HepG2 (cell line): ENCODE measurements at regions not wholly inside any gene's neighbourhood (a gene's known extent, or its start where the extent isn't known, plus 50 kb on each side); places are given as distances from the start of the nearest gene placed in this dataset.
"Not testable (repeated sequence)": the region's sequence is repeated elsewhere in the genome, so short reads cannot be mapped to it uniquely, and the experiment has no call there.

ENCODE experiments used
- ADNP ChIP-seq: sonication (generic); formaldehyde crosslinking; IDR thresholded peaks from 2 replicates; pipeline ENCODE4 v1.4.0; 2020; ENCODE audit warnings: missing genetic modification reagents
- CTCF ChIP-seq: sonication (generic); formaldehyde crosslinking; IDR thresholded peaks from 2 replicates; pipeline ENCODE4 v1.5.0; 2020; ENCODE audit warnings: mild to moderate bottlenecking, missing genetic modification reagents, moderate library complexity
- EP300 ChIP-seq, 3 experiments: sonication (generic) in 1 of 3; formaldehyde crosslinking in 1 of 3; IDR thresholded peaks; 2 replicates each; pipeline versions ENCODE4 v1.5.1 to v1.6.1; 2011 to 2020; ENCODE audit warnings: low read depth in 2 of 3, low read length in 2 of 3, borderline replicate concordance in 1 of 3, improper control_type of control experiment in 1 of 3, mild to moderate bottlenecking in 1 of 3, missing genetic modification reagents in 1 of 3, moderate library complexity in 1 of 3
- HDAC2 ChIP-seq: sonication (generic); formaldehyde crosslinking; IDR thresholded peaks from 2 replicates; pipeline ENCODE4 v1.4.0; 2020; ENCODE audit warnings: missing genetic modification reagents
- JUN ChIP-seq: sonication (generic); formaldehyde crosslinking; IDR thresholded peaks from 2 replicates; pipeline ENCODE4 v1.4.0; 2020; ENCODE audit warnings: mild to moderate bottlenecking, missing genetic modification reagents
- KDM3A ChIP-seq: IDR thresholded peaks from 2 replicates; pipeline ENCODE4 v1.6.1; 2018; ENCODE audit warnings: low read depth, missing compliant biosample characterization
- MAX ChIP-seq: IDR thresholded peaks from 2 replicates; pipeline ENCODE4 v1.6.1; 2012; ENCODE audit warnings: inconsistent platforms
- MLX ChIP-seq: IDR thresholded peaks from 2 replicates; pipeline ENCODE4 v1.6.1; 2016
- POLR2AphosphoS5 ChIP-seq: IDR thresholded peaks from 2 replicates; pipeline ENCODE4 v1.6.1; 2012; ENCODE audit warnings: low read depth, low read length
- RAD51 ChIP-seq: fragments of 450-650 bp; IDR thresholded peaks from 2 replicates; pipeline ENCODE4 v1.6.1; 2016; ENCODE audit warnings: borderline replicate concordance
- SCMH1 ChIP-seq: sonication (generic); formaldehyde crosslinking; IDR thresholded peaks from 2 replicates; pipeline ENCODE4 v1.9.0; 2021; ENCODE audit warnings: missing genetic modification reagents, mild to moderate bottlenecking, borderline replicate concordance
- SMC3 ChIP-seq: IDR thresholded peaks from 2 replicates; pipeline ENCODE4 v1.6.1; 2011; ENCODE audit warnings: low read length, improper control_type of control experiment

GRCh38 chr15:24426286-24427054, 249.1 kb upstream of the NPAP1 start:
- TF ChIP-seq HDAC2 (CRISPR knock-in tag); POLR2AphosphoS5; ADNP (CRISPR knock-in tag); CTCF (CRISPR knock-in tag); KDM3A (CRISPR knock-in tag); SCMH1 (CRISPR knock-in tag); RAD51; JUN (CRISPR knock-in tag); MAX; SMC3; MLX (CRISPR knock-in tag); EP300 (IDR thresholded peaks at IDR 0.05; ENCODE audit: low read depth in 2 of 2, low read length in 2 of 2); EP300 (CRISPR knock-in tag; IDR thresholded peaks at IDR 0.05; ENCODE audit: borderline replicate concordance): not testable (repeated sequence)
